Epithelial cell of esophagus (primary cell): ENCODE measurements at regions not wholly inside any gene's neighbourhood (a gene's known extent, or its start where the extent isn't known, plus 50 kb on each side); places are given as distances from the start of the nearest gene placed in this dataset.

ENCODE experiments used
- DNase-seq: peaks from one replicate; pipeline ENCODE4 v3.0.0; 2010; ENCODE audit warnings: low read depth
- H3K4me3 ChIP-seq: 2 replicates; pipeline ENCODE4 v1.5.1; 2011; ENCODE audit warnings: mild to moderate bottlenecking, low read length, control low read depth
- TF ChIP-seq, protein P1 (sequence below): IDR thresholded peaks from 2 replicates; pipeline ENCODE4 v1.5.1; 2011; ENCODE audit warnings: low read depth, mild to moderate bottlenecking, low read length, control low read depth, inconsistent platforms; ENCODE audit not compliant: insufficient read depth; ENCODE audit errors: missing control alignments

DNA sequence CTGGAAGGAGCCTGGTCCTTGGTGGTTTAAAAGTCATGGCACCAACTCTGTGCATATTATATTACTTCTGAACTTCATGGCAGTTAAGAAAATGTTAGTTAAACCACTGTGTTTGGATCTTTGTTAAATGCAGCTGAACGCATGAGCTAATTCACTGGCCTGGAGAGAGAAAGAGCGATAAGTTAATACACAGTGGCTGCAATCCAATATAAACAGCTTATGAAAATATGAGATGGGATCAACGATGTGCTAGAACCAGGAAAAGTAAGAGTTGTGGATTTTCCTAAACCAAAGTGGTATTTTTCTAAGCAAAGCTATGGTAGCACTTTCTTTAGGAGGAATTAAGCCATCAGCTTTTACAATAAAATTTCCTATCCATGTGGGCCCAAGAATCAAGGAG lies 326.7 kb downstream of the MTX2 start:
- H3K4me3 ChIP-seq = no peak overlapping the region
- DNase-seq = no peak
- TF ChIP-seq, protein P1, sequence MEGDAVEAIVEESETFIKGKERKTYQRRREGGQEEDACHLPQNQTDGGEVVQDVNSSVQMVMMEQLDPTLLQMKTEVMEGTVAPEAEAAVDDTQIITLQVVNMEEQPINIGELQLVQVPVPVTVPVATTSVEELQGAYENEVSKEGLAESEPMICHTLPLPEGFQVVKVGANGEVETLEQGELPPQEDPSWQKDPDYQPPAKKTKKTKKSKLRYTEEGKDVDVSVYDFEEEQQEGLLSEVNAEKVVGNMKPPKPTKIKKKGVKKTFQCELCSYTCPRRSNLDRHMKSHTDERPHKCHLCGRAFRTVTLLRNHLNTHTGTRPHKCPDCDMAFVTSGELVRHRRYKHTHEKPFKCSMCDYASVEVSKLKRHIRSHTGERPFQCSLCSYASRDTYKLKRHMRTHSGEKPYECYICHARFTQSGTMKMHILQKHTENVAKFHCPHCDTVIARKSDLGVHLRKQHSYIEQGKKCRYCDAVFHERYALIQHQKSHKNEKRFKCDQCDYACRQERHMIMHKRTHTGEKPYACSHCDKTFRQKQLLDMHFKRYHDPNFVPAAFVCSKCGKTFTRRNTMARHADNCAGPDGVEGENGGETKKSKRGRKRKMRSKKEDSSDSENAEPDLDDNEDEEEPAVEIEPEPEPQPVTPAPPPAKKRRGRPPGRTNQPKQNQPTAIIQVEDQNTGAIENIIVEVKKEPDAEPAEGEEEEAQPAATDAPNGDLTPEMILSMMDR = no peak

DNA sequence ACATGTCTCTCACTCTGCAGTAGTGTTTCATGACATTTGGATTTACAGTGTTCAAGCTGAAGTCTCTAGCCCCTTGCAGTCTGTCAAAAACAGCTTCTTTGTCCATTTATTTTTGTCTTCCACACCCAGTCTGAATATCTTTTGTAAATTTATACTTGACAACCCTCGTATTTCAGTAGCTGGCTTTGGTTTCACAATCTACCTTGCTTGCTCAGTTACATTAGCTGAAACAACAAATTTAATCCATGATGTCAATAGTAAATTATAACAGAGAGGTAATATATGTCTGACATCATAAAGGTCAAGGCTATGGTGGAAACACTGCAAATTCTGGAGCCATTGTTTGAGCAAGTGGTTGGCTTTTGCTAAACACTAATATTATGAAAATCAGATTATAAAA lies 328.7 kb downstream of the MTX2 start:
- TF ChIP-seq, protein P1 = no peak
- no peak for DNase-seq
- H3K4me3 ChIP-seq = no peak overlapping the region

DNA sequence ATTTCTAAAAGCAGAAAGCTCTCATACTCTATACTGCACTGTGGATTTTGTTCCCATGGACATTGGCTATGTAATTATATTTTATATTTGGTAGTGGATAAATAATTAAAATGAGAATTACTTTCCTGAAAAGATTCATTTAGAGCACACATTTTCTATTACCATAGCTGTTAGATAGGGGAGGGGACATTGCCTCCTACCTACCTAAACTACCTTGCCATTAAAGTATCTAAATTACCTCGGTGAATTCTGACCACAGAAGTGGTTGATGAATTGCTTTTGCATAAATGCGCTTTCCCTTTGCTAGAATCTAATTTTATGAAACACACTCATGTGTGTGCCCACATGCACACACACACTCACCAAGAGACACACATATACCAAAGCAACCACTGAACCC lies 329.1 kb downstream of the MTX2 start:
- H3K4me3 ChIP-seq = no peak overlapping the region
- TF ChIP-seq, protein P1 = no peak
- DNase-seq = no peak

DNA sequence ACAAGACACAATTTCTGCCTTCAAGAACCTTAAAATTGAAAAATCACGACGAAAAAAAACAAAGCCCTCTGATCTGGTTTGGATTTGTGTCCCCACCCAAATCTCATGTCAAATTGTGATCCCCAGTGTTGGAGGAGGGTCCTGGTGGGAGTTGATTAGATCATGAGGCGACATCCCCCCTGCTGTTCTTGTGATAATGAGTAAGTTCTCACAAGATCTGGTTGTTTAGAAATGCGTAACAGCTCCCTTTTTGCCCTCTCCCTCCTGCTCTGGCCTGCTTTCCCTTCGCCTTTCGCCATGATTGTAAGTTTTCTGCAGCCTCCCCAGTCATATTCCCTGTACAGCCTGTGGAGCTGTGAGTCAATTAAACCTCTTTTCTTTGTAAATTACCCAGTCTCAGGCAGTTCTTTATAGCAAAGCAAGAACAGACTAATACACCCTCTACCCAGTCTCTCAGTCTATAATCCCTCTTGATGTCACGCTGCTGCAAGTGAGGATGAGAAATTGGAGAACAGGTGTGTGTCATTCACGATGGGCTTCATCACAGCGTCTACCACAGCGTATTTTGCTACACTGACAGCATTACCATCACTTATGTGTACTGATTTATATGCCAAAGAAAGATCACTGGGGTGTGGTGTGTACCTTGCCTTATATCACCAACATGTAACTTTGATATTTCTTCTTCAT lies 330.7 kb downstream of the MTX2 start:
- TF ChIP-seq, protein P1 = no peak
- DNase-seq = no peak
- H3K4me3 ChIP-seq = no peak overlapping the region

DNA sequence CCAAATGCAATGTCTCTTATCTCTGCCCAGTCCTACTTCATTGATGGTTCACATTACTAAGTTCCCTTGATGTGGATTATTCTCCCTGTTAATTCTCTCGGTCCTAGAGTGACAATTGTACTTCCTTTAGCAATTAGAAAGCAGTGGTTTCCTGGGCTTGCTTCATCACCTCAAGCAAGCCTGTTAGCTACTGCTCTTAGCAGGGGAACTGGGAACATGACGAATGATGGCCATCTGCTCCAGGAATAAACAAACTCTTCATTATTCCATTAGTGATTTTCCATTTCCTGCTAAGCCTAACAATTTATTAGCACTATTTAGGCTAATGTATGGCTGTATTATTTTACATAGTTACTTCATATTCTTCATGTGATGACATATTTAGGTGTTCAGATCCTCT lies 331.8 kb downstream of the MTX2 start:
- no peak for DNase-seq
- TF ChIP-seq, protein P1 = no peak
- no peak overlapping the region for H3K4me3 ChIP-seq

DNA sequence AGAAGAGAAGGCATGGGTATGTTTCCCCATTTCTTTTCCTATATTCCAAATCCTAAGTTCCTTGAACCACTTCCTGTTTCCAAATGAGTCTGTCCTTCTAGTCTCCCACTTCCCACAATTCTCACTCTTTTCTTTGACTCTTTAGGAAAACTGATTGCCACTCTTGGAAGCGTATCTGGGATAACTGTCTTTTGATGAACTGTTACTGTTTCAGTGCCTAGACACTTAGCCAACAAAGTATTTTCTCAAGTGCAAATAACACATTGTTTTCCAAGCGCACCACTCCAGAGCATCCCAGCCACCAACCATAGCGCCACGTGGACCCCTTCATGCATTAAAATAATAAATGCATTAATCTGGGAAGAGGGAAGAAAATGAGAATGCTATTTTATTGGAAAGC lies 342.8 kb downstream of the MTX2 start:
- DNase-seq = no peak
- TF ChIP-seq, protein P1 = no peak
- no peak overlapping the region for H3K4me3 ChIP-seq

DNA sequence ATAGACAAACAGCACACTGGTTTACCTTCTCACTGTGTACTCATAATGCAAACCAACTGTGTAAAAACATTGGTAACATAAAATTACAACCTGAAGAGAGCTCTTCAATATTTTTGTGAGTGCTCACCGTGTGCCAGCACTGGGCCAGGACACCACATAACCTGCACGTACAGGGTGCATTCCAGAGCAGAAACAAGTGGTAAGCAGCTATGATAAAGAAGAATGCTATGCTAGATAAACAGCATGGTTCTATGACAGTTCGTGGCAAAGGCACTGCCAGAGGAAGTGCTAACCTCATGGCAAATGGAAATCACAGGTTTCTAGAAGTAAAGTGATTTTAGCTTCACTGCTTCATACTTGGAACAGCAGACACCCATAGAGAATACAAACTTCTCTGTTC lies 343.5 kb downstream of the MTX2 start:
- H3K4me3 ChIP-seq = no peak overlapping the region
- DNase-seq = peak; percentile 72
- TF ChIP-seq, protein P1 = no peak
